Aorta (tissue), 5 donors: ENCODE measurements at regions not wholly inside any gene's neighbourhood (a gene's known extent, or its start where the extent isn't known, plus 50 kb on each side); places are given as distances from the start of the nearest gene placed in this dataset.
"Not testable (repeated sequence)": the region's sequence is repeated elsewhere in the genome, so short reads cannot be mapped to it uniquely, and the experiment has no call there.

Source experiments
- ATAC-seq: fragments of 200-7000 bp; cut with Tn5 transposase; one replicate; pipeline ENCODE4 v1.9.1; 2022; ENCODE audit warnings: moderate library complexity; ENCODE audit not compliant: low FRiP score
- DNase-seq, 2 donors: peaks; one replicate each; pipeline ENCODE4 v3.0.0-alpha.2; 2020
- H3K27ac ChIP-seq, 2 donors: one replicate each; pipeline ENCODE4 v1.5.1; 2013; ENCODE audit warnings: low read length in 2 of 2, mild to moderate bottlenecking in 2 of 2, moderate library complexity in 2 of 2, control low read depth in 1 of 2, inconsistent platforms in 1 of 2, low read depth in 1 of 2
- H3K27me3 ChIP-seq, 2 donors: one replicate each; pipeline ENCODE4 v1.6.1; 2013; ENCODE audit warnings: control low read depth in 1 of 2, low read length in 1 of 2, mild to moderate bottlenecking in 1 of 2, moderate library complexity in 1 of 2; ENCODE audit not compliant: insufficient read depth in 2 of 2, control insufficient read depth in 1 of 2
- H3K36me3 ChIP-seq, 2 donors: one replicate each; pipeline ENCODE4 v1.6.1; 2013; ENCODE audit warnings: control low read depth in 1 of 2, low read length in 1 of 2, mild to moderate bottlenecking in 1 of 2; ENCODE audit not compliant: insufficient read depth in 2 of 2, control insufficient read depth in 1 of 2
- H3K4me1 ChIP-seq, 2 donors: one replicate each; pipeline ENCODE4 v1.6.1; 2013; ENCODE audit warnings: low read length in 2 of 2, control low read depth in 1 of 2, mild to moderate bottlenecking in 1 of 2, moderate library complexity in 1 of 2; ENCODE audit not compliant: insufficient read depth in 2 of 2, control insufficient read depth in 1 of 2
- H3K4me3 ChIP-seq, 2 donors: one replicate each; pipeline ENCODE4 v1.5.1; 2013; ENCODE audit warnings: low read length in 2 of 2, control low read depth in 1 of 2, mild to moderate bottlenecking in 1 of 2
- H3K9me3 ChIP-seq: one replicate; pipeline ENCODE4 v1.6.1; 2013; ENCODE audit warnings: mild to moderate bottlenecking, low read length; ENCODE audit not compliant: control insufficient read depth
- WGBS, 2 donors: extraction: QIAGEN DNeasy Blood & Tissue Kit; methylation state at CpG; one replicate each; pipeline ENCODE4 v1.1.7; 2013; 5-methylcytosine and 5-hydroxymethylcytosine counted together
- intact Hi-C, 2 donors: fragments of 100-400 bp; cut with DNase I; formaldehyde crosslinking; loops; one replicate each; pipeline versions ENCODE4 v1.14.2 to v1.15.0; 2022
- donor health status: healthy with polysubstance abuse.
- donor health status: Bipolar disorder and iron deficiency.
- donor health status: DM: no; HTN: no; CAD: no.
- donor health status: DM: no; HTN: no; CAD: no.
- donor health status: DM: yes; HTN: yes; CAD: no.

DNA sequence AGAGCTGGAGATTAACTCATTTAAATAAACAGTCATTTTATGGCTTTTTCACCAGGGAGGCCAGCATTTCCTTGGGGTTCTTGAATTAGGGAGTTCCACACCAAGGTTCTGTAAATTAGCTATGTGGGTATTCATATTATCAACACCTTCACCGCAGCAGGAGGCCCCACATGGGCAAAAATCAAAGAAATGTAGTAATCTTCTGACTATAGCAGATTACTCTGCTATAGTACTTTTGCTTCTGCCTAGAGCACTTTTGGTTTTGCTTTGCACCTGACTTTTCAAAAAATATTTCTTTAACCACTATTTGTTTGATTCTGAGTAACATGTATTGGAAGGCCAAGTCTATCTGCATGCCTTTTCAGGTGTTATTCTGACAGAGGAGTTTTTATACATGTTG lies 108.6 kb upstream of the POMZP3 start:
- H3K27ac ChIP-seq, H3K36me3 ChIP-seq, H3K4me1 ChIP-seq, H3K27me3 ChIP-seq, H3K4me3 ChIP-seq, DNase-seq, ATAC-seq, intact Hi-C loops, H3K9me3 ChIP-seq: not testable (repeated sequence)
- no CpG with 5 or more reads among the region's 1 CpG for WGBS, 2 donors

DNA sequence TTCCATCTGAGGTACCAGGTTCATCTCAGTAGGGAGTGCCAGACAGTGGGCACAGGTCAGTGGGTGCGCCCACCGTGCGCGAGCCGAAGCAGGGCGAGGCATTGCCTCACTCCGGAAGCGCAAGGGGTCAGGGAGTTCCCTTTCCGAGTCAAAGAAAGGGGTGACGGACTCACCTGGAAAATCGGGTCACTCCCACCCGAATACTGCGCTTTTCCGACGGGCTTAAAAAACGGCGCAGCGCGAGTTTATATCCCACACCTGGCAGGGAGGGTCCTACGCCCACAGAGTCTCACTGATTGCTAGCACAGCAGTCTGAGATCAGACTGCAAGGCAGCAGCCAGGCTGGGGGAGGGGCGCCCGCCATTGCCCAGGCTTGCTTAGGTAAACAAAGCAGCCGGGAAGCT lies 101.5 kb upstream of the POMZP3 start:
- intact Hi-C loops, H3K36me3 ChIP-seq, H3K9me3 ChIP-seq, H3K4me1 ChIP-seq, H3K27ac ChIP-seq, H3K27me3 ChIP-seq, H3K4me3 ChIP-seq, ATAC-seq: not testable (repeated sequence)
- 84 to 93% methylated on average over 20 to 23 of the region's 23 CpGs for WGBS, 2 donors
- DNase-seq = peak in 1 of 2 donors; percentile 51

DNA sequence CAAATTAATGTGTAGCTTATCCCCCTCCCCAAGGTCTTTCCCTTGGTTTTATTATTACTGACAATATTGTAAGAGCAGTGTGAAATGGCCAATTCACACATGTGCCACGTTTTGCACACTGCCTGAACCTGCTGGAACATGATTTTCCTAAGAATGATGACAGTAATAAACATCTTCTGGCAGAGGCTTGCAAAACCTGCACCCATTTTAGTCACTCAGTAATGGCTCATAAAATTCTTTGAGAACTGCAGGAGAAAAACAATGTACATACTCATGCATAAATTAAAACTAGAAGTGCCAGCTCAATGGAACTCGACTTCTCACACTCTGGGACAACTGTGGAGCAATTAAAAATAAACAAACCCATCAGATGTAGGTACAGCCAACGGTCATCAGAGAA lies 96.8 kb upstream of the POMZP3 start:
- WGBS, 2 donors = 17% methylated on average over 1 of the region's 3 CpGs; no CpG with 5 or more reads in 1 of the 2 donors
- H3K27ac ChIP-seq, ATAC-seq, H3K36me3 ChIP-seq, H3K27me3 ChIP-seq, H3K4me1 ChIP-seq, DNase-seq, intact Hi-C loops, H3K4me3 ChIP-seq, H3K9me3 ChIP-seq: not testable (repeated sequence)

DNA sequence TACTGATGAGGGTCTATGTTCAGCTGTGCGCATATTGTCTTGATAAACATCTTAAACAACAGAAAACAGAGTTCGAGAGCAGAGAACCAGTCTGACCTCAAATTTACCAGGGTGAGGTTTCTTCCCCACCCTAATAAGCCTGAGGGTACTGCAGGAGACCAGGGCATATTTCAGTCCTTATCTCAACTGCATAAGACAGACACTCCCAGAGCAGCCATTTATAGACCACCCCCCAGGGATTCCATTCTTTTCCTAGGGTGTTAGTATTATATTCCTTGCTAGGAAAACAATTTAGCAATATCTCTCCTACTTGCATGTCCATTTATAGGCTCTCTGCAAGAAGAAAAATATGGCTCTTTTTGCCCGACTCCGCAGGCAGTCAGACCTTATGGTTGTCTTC lies 89.5 kb upstream of the POMZP3 start:
- H3K4me3 ChIP-seq, H3K4me1 ChIP-seq, H3K9me3 ChIP-seq, H3K27me3 ChIP-seq, ATAC-seq, intact Hi-C loops, H3K27ac ChIP-seq, H3K36me3 ChIP-seq, DNase-seq: not testable (repeated sequence)
- 64 to 87% methylated on average over 3 of the region's 4 CpGs for WGBS, 2 donors

DNA sequence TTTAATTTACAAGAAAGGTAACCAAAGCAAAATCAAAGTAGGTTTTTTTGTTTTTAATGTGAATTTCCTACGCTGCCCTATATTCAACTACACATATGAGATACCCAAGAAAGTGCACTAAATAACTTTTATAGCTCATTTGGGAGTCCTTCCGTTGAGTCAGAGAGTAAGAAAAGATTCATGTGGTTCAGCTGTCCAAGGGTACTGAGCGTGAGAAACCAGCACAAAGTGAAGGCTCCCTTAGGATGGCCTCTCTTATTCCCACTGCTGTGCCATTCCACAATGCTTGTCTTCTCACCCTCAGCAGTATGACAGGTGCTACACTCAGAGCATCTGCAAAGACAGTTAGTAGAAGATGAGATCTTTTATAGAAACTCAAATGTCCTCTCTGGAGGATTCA lies 85.8 kb upstream of the POMZP3 start:
- 32 to 56% methylated on average over 3 of the region's 3 CpGs for WGBS, 2 donors
- H3K9me3 ChIP-seq, H3K27ac ChIP-seq, intact Hi-C loops, DNase-seq, H3K27me3 ChIP-seq, H3K36me3 ChIP-seq, ATAC-seq, H3K4me3 ChIP-seq, H3K4me1 ChIP-seq: not testable (repeated sequence)

DNA sequence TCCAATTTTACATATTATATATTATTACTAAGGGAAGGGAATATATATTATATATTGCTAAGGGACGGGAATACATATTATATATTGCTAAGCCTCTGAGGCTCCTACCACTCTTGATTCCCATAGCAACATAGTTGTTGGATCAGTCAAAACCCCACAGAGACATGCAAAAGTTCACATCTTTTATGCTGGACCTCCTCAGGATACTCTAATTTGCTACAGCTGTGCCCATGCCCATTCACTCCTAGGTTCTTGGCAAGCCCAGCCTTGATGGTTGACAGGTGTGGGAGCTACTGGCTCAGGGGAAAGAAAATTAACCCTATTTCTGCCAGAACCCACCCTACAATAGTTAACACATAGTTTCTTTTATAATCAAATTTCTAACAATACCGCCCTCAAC lies 84.6 kb upstream of the POMZP3 start:
- H3K4me1 ChIP-seq, intact Hi-C loops, DNase-seq, ATAC-seq, H3K9me3 ChIP-seq, H3K4me3 ChIP-seq, H3K27ac ChIP-seq, H3K36me3 ChIP-seq, H3K27me3 ChIP-seq: not testable (repeated sequence)
- 62 to 72% methylated on average over 2 of the region's 2 CpGs for WGBS, 2 donors

DNA sequence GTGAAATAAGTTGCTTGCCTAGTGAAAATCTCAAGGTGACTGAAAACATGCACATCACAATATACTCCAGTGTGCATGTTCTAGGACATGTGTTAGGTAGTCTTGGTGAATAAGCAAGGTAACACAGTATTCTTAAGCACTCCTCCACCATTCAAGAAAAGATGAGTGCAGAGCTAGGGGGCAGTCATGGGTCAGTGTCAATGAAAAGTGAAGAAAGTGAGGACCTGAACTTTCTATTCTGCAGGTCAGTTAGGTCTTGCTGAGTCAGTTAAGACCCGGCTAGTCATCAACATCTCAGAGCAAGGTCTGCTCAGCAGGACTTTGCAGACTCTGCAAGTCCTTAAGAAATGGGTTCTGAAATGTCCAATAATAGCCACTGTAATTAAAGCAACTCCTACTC lies 82.6 kb upstream of the POMZP3 start:
- H3K4me3 ChIP-seq, H3K4me1 ChIP-seq, ATAC-seq, H3K27me3 ChIP-seq, intact Hi-C loops, H3K36me3 ChIP-seq, H3K9me3 ChIP-seq, DNase-seq, H3K27ac ChIP-seq: not testable (repeated sequence)
- 35 to 38% methylated on average over 1 of the region's 1 CpG for WGBS, 2 donors

DNA sequence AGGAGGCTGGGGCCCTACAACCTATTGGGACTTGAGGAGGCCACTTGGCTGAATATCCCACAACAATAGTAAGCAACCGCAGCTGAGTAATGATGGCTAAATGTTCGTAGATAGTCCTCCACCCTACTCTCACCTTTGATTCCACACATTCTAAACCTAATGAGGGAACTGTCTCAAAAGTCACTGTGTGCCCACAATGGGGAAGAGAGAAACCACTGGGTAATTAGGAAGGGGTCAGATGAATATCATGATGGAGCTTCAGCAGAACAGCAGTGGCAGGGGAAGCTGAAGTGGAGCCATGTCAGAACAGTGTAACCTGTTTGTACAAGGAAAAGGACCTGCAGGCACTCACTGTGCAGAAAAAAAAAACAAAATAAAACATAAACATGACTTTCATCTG lies 81.4 kb upstream of the POMZP3 start:
- H3K27ac ChIP-seq, intact Hi-C loops, H3K4me3 ChIP-seq, H3K36me3 ChIP-seq, H3K4me1 ChIP-seq, H3K9me3 ChIP-seq, DNase-seq, H3K27me3 ChIP-seq, ATAC-seq: not testable (repeated sequence)
- 92 to 94% methylated on average over 2 of the region's 2 CpGs for WGBS, 2 donors

DNA sequence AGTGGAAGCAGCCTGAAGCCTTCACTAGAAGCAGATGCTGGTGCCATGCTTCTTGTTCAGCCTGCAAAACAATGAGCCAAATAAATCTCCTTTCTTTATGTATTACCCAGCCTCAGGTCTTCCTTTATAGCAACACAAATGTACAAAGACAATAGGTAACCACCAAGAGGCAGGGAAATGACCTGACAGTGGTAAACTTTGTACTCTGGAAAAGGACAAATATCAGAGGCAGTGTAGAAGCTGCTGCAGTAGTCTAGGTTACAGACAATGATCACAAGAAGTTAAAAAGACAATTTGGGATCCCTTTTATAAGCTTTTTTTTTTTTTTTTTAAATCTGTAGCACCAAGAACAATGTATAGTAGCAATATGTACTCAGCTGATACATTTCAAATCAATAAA lies 76.7 kb upstream of the POMZP3 start:
- H3K9me3 ChIP-seq, ATAC-seq, intact Hi-C loops: not testable (repeated sequence)

More for the DNA sequence above, 76.7 kb upstream of the POMZP3 start:
- not testable (repeated sequence) for H3K36me3 ChIP-seq, H3K4me3 ChIP-seq, DNase-seq, H3K27me3 ChIP-seq, H3K4me1 ChIP-seq, H3K27ac ChIP-seq
